ENCODE measurements at regions not wholly inside any gene's neighbourhood (a gene's known extent, or its start where the extent isn't known, plus 50 kb on each side); places are given as distances from the start of the nearest gene placed in this dataset.

- Mint-ChIP-seq H3K27me3 (peaks cover 0 to 10% of the 10 kb centered on the region in 2 donors), H3K4me1 (peaks cover 0 to 2% (median 0%) of the 10 kb centered on the region in 3 donors), H3K27ac (no peak overlapping the region), H3K9me3 (peaks cover 4 to 6% (median 5%) of the 10 kb centered on the region in 5 donors), H3K4me3 (peak overlapping the region in 1 of 7 donors; percentile 59), H3K36me3 (peaks cover 0 to 4% (median 0%) of the 10 kb centered on the region in 3 donors)
- Histone ChIP-seq H3K4me1 (ENCODE audit: insufficient read depth, low read length) (no peaks in the 10 kb centered on the region), H3K9me3 (ENCODE audit: low read length) (no peaks in the 10 kb centered on the region), H3K36me3 (ENCODE audit: insufficient read depth, low read length) (no peaks in the 10 kb centered on the region), H3K27ac (ENCODE audit: low read depth, low read length) (no peak overlapping the region), H3K4me3 (ENCODE audit: low read length) (no peak overlapping the region), H3K27me3 (ENCODE audit: insufficient read depth, low read length, poor library complexity, severe bottlenecking) (no peaks in the 10 kb centered on the region)
- no peak for DNase-seq
- CTCF ChIA-PET, result no interaction called here
- POLR2A ChIA-PET, result no interaction called here
These were observed 393.1 kb upstream of the IRX1 start for GRCh38 chr5:3202570-3202969.

- no peak for DNase-seq
- H3K4me3 Mint-ChIP-seq, result no peak overlapping the region
- Histone ChIP-seq H3K4me1 (ENCODE audit: insufficient read depth, low read length) (no peaks in the 10 kb centered on the region), H3K9me3 (ENCODE audit: low read length) (no peaks in the 10 kb centered on the region), H3K27me3 (ENCODE audit: insufficient read depth, low read length, poor library complexity, severe bottlenecking) (no peaks in the 10 kb centered on the region), H3K4me3 (ENCODE audit: low read length) (no peak overlapping the region), H3K27ac (ENCODE audit: low read depth, low read length) (no peak overlapping the region), H3K36me3 (ENCODE audit: insufficient read depth, low read length) (no peaks in the 10 kb centered on the region)
- ChIA-PET CTCF (no interaction called here), POLR2A (no interaction called here)
- H3K9me3 Mint-ChIP-seq, result peaks cover 4 to 9% (median 5%) of the 10 kb centered on the region in 5 donors
- peaks cover 4 to 10% of the 10 kb centered on the region in 2 donors for H3K27me3 Mint-ChIP-seq
- H3K4me1 Mint-ChIP-seq, result peaks cover 0 to 2% (median 0%) of the 10 kb centered on the region in 3 donors
- H3K27ac Mint-ChIP-seq, result no peak overlapping the region
- peaks cover 0 to 4% (median 0%) of the 10 kb centered on the region in 3 donors for H3K36me3 Mint-ChIP-seq
These were observed 393.7 kb upstream of the IRX1 start for GRCh38 chr5:3201941-3202340.

GRCh38 chr5:3201121-3201520 is 394.5 kb upstream of the IRX1 start:
- Histone ChIP-seq H3K4me3 (ENCODE audit: low read length) (no peak overlapping the region), H3K4me1 (ENCODE audit: insufficient read depth, low read length) (no peaks in the 10 kb centered on the region), H3K27ac (ENCODE audit: low read depth, low read length) (no peak overlapping the region), H3K9me3 (ENCODE audit: low read length) (no peaks in the 10 kb centered on the region), H3K27me3 (ENCODE audit: insufficient read depth, low read length, poor library complexity, severe bottlenecking) (no peaks in the 10 kb centered on the region), H3K36me3 (ENCODE audit: insufficient read depth, low read length) (no peaks in the 10 kb centered on the region)
- peaks cover 0 to 4% (median 0%) of the 10 kb centered on the region in 3 donors for H3K36me3 Mint-ChIP-seq
- peak overlapping the region in 1 of 8 donors; percentile 80 for H3K27ac Mint-ChIP-seq
- DNase-seq, result no peak
- H3K4me3 Mint-ChIP-seq, result no peak overlapping the region
- ChIA-PET POLR2A (no interaction called here), CTCF (no interaction called here)
- H3K4me1 Mint-ChIP-seq, result peaks cover 0 to 2% (median 0%) of the 10 kb centered on the region in 3 donors
- H3K27me3 Mint-ChIP-seq, result peaks cover 4 to 10% of the 10 kb centered on the region in 2 donors
- peaks cover 3 to 9% (median 5%) of the 10 kb centered on the region in 5 donors for H3K9me3 Mint-ChIP-seq

GRCh38 chr5:3199962-3200755 is 395.5 kb upstream of the IRX1 start:
- Mint-ChIP-seq H3K27ac (no peak overlapping the region), H3K36me3 (no peaks in the 10 kb centered on the region), H3K27me3 (peaks cover 4 to 10% of the 10 kb centered on the region in 2 donors), H3K9me3 (peaks cover 0 to 6% (median 5%) of the 10 kb centered on the region in 5 donors), H3K4me1 (peaks cover 0 to 2% (median 0%) of the 10 kb centered on the region in 3 donors), H3K4me3 (no peak overlapping the region)
- POLR2A ChIA-PET, result no interaction called here
- CTCF ChIA-PET, result no interaction called here
- Histone ChIP-seq H3K27me3 (ENCODE audit: insufficient read depth, low read length, poor library complexity, severe bottlenecking) (no peaks in the 10 kb centered on the region), H3K9me3 (ENCODE audit: low read length) (no peaks in the 10 kb centered on the region), H3K4me3 (ENCODE audit: low read length) (no peak overlapping the region), H3K4me1 (ENCODE audit: insufficient read depth, low read length) (no peaks in the 10 kb centered on the region), H3K36me3 (ENCODE audit: insufficient read depth, low read length) (no peaks in the 10 kb centered on the region), H3K27ac (ENCODE audit: low read depth, low read length) (no peak overlapping the region)
- DNase-seq, result no peak

GRCh38 chr5:3198074-3198449 is 397.6 kb upstream of the IRX1 start:
- Mint-ChIP-seq H3K4me3 (no peak overlapping the region), H3K9me3 (peaks cover 0 to 6% (median 2%) of the 10 kb centered on the region in 5 donors), H3K36me3 (no peaks in the 10 kb centered on the region), H3K4me1 (peaks cover 0 to 2% (median 0%) of the 10 kb centered on the region in 3 donors), H3K27ac (no peak overlapping the region), H3K27me3 (peaks cover 4 to 7% of the 10 kb centered on the region in 2 donors)
- Histone ChIP-seq H3K27ac (ENCODE audit: low read depth, low read length) (no peak overlapping the region), H3K36me3 (ENCODE audit: insufficient read depth, low read length) (no peaks in the 10 kb centered on the region), H3K4me1 (ENCODE audit: insufficient read depth, low read length) (no peaks in the 10 kb centered on the region), H3K9me3 (ENCODE audit: low read length) (no peaks in the 10 kb centered on the region), H3K27me3 (ENCODE audit: insufficient read depth, low read length, poor library complexity, severe bottlenecking) (no peaks in the 10 kb centered on the region), H3K4me3 (ENCODE audit: low read length) (no peak overlapping the region)
- no peak for DNase-seq
- CTCF ChIA-PET, result no interaction called here
- POLR2A ChIA-PET, result no interaction called here

- ChIA-PET POLR2A (no interaction called here), CTCF (no interaction called here)
- H3K4me1 Mint-ChIP-seq, result peaks cover 0 to 2% (median 0%) of the 10 kb centered on the region in 3 donors
- no peaks in the 10 kb centered on the region for H3K9me3 ChIP-seq (ENCODE audit: low read length)
- no peak overlapping the region for H3K4me3 ChIP-seq (ENCODE audit: low read length)
- H3K27ac Mint-ChIP-seq, result peak overlapping the region in 1 of 8 donors; percentile 69
- H3K27me3 ChIP-seq (ENCODE audit: insufficient read depth, low read length, poor library complexity, severe bottlenecking), result no peaks in the 10 kb centered on the region
- H3K4me3 Mint-ChIP-seq, result no peak overlapping the region
- no peaks in the 10 kb centered on the region for H3K36me3 Mint-ChIP-seq
- no peaks in the 10 kb centered on the region for H3K36me3 ChIP-seq (ENCODE audit: insufficient read depth, low read length)
- no peak overlapping the region for H3K27ac ChIP-seq (ENCODE audit: low read depth, low read length)
- H3K4me1 ChIP-seq (ENCODE audit: insufficient read depth, low read length), result no peaks in the 10 kb centered on the region
- peaks cover 4% of the 10 kb centered on the region in 2 donors for H3K27me3 Mint-ChIP-seq
- DNase-seq, result no peak
- peaks cover 0 to 4% (median 2%) of the 10 kb centered on the region in 5 donors for H3K9me3 Mint-ChIP-seq
These were observed 398.1 kb upstream of the IRX1 start for GRCh38 chr5:3197304-3198073.

GRCh38 chr5:3195994-3196393 is 399.6 kb upstream of the IRX1 start:
- Mint-ChIP-seq H3K36me3 (no peaks in the 10 kb centered on the region), H3K4me3 (no peak overlapping the region), H3K27me3 (peaks cover 4% of the 10 kb centered on the region in 2 donors), H3K27ac (no peak overlapping the region), H3K4me1 (peaks cover 0 to 2% (median 0%) of the 10 kb centered on the region in 3 donors), H3K9me3 (peaks cover 0 to 6% (median 2%) of the 10 kb centered on the region in 5 donors)
- Histone ChIP-seq H3K4me1 (ENCODE audit: insufficient read depth, low read length) (no peaks in the 10 kb centered on the region), H3K4me3 (ENCODE audit: low read length) (no peak overlapping the region), H3K27me3 (ENCODE audit: insufficient read depth, low read length, poor library complexity, severe bottlenecking) (no peaks in the 10 kb centered on the region), H3K9me3 (ENCODE audit: low read length) (no peaks in the 10 kb centered on the region), H3K27ac (ENCODE audit: low read depth, low read length) (no peak overlapping the region), H3K36me3 (ENCODE audit: insufficient read depth, low read length) (no peaks in the 10 kb centered on the region)
- ChIA-PET POLR2A (no interaction called here), CTCF (interaction anchor here (1.0 kb wide), 1 partner anchor 13 kb away, joined by 3 read pairs; no protein-coding TSS in a partner anchor)
- no peak for DNase-seq

GRCh38 chr5:3194684-3195083 is 400.9 kb upstream of the IRX1 start:
- Histone ChIP-seq H3K27ac (ENCODE audit: low read depth, low read length) (no peak overlapping the region), H3K4me3 (ENCODE audit: low read length) (no peak overlapping the region), H3K9me3 (ENCODE audit: low read length) (no peaks in the 10 kb centered on the region), H3K27me3 (ENCODE audit: insufficient read depth, low read length, poor library complexity, severe bottlenecking) (no peaks in the 10 kb centered on the region), H3K36me3 (ENCODE audit: insufficient read depth, low read length) (no peaks in the 10 kb centered on the region), H3K4me1 (ENCODE audit: insufficient read depth, low read length) (no peaks in the 10 kb centered on the region)
- Mint-ChIP-seq H3K9me3 (peaks cover 1 to 8% (median 4%) of the 10 kb centered on the region in 5 donors), H3K27me3 (peaks cover 4% of the 10 kb centered on the region in 2 donors), H3K36me3 (no peaks in the 10 kb centered on the region), H3K4me1 (peaks cover 0 to 2% (median 0%) of the 10 kb centered on the region in 3 donors), H3K4me3 (no peak overlapping the region), H3K27ac (no peak overlapping the region)
- DNase-seq, result no peak
- ChIA-PET CTCF (no interaction called here), POLR2A (no interaction called here)

Data from CD8-positive, alpha-beta memory T cell (primary cell).